GM13976 (cell line): ENCODE measurements at regions not wholly inside any gene's neighbourhood (a gene's known extent, or its start where the extent isn't known, plus 50 kb on each side); places are given as distances from the start of the nearest gene placed in this dataset.

Experiments
- DNase-seq: peaks from one replicate; pipeline ENCODE4 v3.0.0; 2012; ENCODE audit warnings: low spot score
- CTCF ChIP-seq: IDR thresholded peaks from 2 replicates; pipeline ENCODE4 v1.5.1; 2012; ENCODE audit warnings: borderline replicate concordance, mild to moderate bottlenecking; ENCODE audit not compliant: insufficient read depth; ENCODE audit errors: extremely low read depth, missing control alignments, control extremely low read depth
- in situ Hi-C: fragments of 300-500 bp; cut with MboI; formaldehyde crosslinking; loops from one replicate; pipeline ENCODE4 v1.12.0; 2022; ENCODE audit warnings: low sequenced_read_pairs, mixed read lengths, inconsistent platforms; ENCODE audit not compliant: unreplicated experiment

GRCh38 chrX:38916801-38917200 is 115.5 kb downstream of the MID1IP1 start:
- no peak for TF ChIP-seq CTCF

DNA sequence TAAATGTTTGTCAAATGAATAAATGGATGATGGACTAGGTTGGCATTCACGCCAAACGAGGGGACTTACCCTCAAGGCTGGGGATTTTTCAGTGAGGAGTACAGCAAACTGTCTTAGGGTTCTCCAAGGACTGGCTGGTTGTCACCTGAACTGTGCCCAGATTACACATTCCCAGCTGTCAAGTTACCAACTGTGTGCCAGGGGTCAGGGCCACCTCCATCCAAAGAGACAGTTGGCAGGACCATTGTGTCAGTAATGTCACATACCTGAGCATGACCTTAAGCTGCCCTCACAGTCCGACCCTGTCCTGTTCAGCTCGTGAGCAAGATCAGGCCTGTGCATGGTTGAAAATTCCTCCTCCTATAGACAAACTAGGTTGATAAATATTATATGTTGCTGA is 116.7 kb downstream of the MID1IP1 start:
- in situ Hi-C loops, result no loop called here
- DNase-seq, result no peak
- TF ChIP-seq CTCF, result no peak

More at GRCh38 chrX:38916801-38917200, 115.5 kb downstream of the MID1IP1 start:
- DNase-seq, result no peak
- in situ Hi-C loops, result no loop called here

DNA sequence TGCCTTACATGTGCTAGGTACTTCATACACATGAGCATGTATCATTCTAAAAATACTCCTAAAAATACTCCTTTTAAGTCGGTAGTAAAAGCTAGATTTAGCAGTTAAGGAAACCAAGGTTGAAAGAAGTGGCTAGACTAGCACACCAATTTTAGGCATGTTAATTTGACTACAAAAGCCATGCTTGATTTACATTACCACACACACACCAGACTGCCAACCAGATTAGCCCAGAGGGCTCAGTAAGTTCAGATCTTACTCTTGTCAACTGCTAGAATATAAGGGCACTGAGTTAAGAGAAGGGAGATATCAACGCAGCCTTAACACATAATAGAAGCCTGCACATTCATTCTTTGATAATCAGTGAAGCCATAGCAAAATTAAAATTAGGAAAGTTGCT is 117.9 kb downstream of the MID1IP1 start:
- no peak for TF ChIP-seq CTCF
- DNase-seq, result no peak
- in situ Hi-C loops, result no loop called here

- no peak for TF ChIP-seq CTCF
- in situ Hi-C loops, result no loop called here
These were observed 118.7 kb downstream of the MID1IP1 start for GRCh38 chrX:38919853-38920528.

GRCh38 chrX:38923451-38923969 is 122.3 kb downstream of the MID1IP1 start:
- in situ Hi-C loops, result no loop called here
- peak; percentile 8 for DNase-seq
- no peak for TF ChIP-seq CTCF

More at GRCh38 chrX:38919853-38920528, 118.7 kb downstream of the MID1IP1 start:
- DNase-seq, result no peak

GRCh38 chrX:38927592-38927991 is 126.3 kb downstream of the MID1IP1 start:
- no peak for DNase-seq
- in situ Hi-C loops, result no loop called here
- no peak for TF ChIP-seq CTCF
